ENCODE measurements at regions not wholly inside any gene's neighbourhood (a gene's known extent, or its start where the extent isn't known, plus 50 kb on each side); places are given as distances from the start of the nearest gene placed in this dataset.

DNA sequence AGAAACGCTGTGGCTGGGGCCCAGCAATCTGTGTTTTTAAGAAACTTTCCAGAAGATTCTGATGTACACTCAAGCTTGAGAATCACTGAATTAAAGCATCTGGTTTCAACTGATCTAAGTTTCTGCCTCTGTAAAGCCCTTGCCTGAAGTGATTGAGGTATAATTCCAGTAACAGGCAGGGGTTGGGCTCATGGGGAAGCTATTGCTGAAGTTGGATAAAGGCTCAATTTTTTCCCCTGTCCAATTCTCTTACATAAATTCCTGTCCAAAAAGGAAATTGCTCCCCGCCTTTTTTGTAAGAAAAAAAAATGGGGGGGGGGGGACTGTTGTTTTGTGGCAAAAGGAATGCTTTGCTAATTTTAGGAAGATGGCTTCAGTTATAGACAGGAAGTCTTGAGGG is 337.4 kb downstream of the NUAK1 start:
- no peaks in the 10 kb centered on the region for H3K27me3 ChIP-seq
- H3K4me3 ChIP-seq (ENCODE audit: low read depth, low read length), result no peak overlapping the region
- TF ChIP-seq, protein P1, sequence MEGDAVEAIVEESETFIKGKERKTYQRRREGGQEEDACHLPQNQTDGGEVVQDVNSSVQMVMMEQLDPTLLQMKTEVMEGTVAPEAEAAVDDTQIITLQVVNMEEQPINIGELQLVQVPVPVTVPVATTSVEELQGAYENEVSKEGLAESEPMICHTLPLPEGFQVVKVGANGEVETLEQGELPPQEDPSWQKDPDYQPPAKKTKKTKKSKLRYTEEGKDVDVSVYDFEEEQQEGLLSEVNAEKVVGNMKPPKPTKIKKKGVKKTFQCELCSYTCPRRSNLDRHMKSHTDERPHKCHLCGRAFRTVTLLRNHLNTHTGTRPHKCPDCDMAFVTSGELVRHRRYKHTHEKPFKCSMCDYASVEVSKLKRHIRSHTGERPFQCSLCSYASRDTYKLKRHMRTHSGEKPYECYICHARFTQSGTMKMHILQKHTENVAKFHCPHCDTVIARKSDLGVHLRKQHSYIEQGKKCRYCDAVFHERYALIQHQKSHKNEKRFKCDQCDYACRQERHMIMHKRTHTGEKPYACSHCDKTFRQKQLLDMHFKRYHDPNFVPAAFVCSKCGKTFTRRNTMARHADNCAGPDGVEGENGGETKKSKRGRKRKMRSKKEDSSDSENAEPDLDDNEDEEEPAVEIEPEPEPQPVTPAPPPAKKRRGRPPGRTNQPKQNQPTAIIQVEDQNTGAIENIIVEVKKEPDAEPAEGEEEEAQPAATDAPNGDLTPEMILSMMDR (IDR thresholded peaks at IDR 0.05; ENCODE audit: low read depth, low read length), result no peak

DNA sequence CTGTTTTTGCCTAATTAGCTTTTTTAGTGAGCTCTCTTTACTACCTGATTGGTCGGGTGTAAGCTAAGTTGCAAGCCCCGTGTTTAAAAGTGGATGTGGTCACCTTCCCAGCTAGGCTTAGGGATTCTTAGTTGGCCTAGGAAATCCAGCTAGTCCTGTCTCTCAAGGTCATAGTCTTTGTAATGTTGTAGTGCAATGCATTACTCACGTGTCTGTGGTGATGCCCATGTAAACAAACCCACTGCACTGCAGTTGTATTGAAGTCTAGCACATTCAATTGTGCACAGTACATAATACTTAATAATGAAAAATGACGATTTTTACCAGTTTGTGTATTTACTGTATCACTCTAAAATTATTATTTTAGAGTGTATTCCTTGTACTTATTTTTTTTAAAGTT is 335.5 kb downstream of the NUAK1 start:
- Histone ChIP-seq H3K4me3 (ENCODE audit: low read depth, low read length) (no peak overlapping the region), H3K4me1 (no peaks in the 10 kb centered on the region), H3K9me3 (no peaks in the 10 kb centered on the region), H3K27me3 (no peaks in the 10 kb centered on the region), H3K36me3 (no peaks in the 10 kb centered on the region)
- TF ChIP-seq, protein P1 (IDR thresholded peaks at IDR 0.05; ENCODE audit: low read depth, low read length), result no peak
- DNase-seq, result no peak

More for the DNA sequence above, 337.4 kb downstream of the NUAK1 start:
- Histone ChIP-seq H3K9me3 (no peaks in the 10 kb centered on the region), H3K4me1 (no peaks in the 10 kb centered on the region), H3K36me3 (no peaks in the 10 kb centered on the region)
- DNase-seq, result no peak

DNA sequence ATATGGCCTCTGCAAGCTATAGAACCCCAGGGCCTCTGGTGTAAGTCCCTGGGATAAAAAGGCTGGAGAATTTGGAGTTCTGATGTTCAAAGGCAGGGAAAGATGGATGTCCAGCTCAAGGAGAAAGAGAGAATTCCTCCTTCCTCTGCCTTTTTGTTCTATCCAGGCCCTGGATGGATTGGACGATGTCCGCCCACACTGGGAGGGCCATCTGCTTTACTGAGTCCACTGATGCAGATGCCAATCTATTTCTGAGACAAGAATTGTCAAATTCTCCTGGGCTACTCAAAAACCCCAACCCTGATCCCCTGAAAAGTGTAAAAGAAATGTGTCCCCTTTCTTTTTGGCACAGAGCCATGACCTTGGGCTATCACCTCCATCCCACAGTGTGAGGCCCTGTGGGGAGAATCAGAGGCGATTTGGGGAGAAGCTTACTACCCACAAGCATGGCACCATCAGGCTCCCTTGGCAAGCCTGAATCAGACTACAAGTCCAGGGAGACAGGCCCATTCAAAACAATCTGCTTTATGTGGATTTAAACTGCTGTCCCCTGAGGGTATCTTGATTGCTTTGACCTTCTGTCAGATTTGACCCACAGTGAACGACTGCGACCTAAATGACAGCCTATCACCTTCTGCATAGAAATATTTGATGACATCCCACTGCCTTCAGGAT is 334.0 kb downstream of the NUAK1 start:
- no peaks in the 10 kb centered on the region for H3K36me3 ChIP-seq
- no peaks in the 10 kb centered on the region for H3K4me1 ChIP-seq
- TF ChIP-seq, protein P1 (IDR thresholded peaks at IDR 0.05; ENCODE audit: low read depth, low read length), result no peak
- H3K27me3 ChIP-seq, result no peaks in the 10 kb centered on the region
- no peak for DNase-seq
- no peak overlapping the region for H3K4me3 ChIP-seq (ENCODE audit: low read depth, low read length)
- no peaks in the 10 kb centered on the region for H3K9me3 ChIP-seq

DNA sequence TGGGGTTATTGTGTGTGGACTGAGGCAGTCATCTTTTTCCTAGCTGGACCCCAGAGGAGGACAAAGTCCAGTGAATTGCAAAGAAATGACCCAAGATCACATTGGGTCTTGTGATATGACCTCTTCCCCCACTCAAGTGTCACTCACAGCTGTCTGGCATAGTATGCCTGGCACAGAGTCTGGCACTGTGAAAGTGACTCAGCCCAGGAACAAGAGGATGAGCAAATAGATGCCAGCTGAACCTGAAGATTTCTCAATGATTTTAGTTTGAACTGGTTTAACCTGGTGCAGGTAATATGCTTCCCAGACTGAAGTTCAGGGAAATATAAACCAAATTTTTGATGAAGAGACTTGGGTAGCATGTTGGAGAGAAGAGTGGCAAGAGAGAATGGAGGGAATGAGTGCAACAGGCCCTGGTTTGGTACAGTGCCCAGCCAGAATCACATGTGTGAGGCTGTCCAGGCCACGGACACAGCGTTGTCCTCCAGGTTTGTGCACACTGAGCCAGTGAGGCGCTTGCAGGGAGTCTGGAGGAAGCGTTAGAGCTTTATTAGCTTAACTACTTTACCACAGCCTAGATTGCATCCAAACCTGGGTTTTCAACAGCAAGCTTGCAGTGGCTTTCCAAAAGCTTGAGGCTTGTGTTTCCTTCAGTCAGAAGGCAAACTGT is 332.9 kb downstream of the NUAK1 start:
- Histone ChIP-seq H3K27me3 (no peaks in the 10 kb centered on the region), H3K4me1 (no peaks in the 10 kb centered on the region), H3K9me3 (no peaks in the 10 kb centered on the region), H3K36me3 (no peaks in the 10 kb centered on the region), H3K4me3 (ENCODE audit: low read depth, low read length) (no peak overlapping the region)
- no peak for DNase-seq
- TF ChIP-seq, protein P1 (IDR thresholded peaks at IDR 0.05; ENCODE audit: low read depth, low read length), result no peak

DNA sequence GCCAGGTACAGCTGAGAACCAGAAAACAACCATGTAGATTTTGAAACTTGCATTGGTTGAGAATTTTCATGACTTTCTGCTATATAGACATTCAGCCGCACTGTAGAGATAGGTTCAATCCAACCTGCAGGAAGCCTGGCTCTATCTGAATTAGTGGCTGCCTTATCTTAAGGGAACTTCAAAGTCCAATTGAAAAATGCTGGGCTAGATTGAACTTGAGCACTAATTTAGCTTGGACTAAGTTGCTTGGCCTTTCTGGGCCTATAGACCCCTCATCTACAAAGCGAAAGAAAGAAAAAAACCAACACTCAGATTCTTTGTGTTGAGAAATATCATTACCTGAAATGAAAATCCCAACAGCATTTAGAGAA is 332.4 kb downstream of the NUAK1 start:
- Histone ChIP-seq H3K4me3 (ENCODE audit: low read depth, low read length) (no peak overlapping the region), H3K9me3 (no peaks in the 10 kb centered on the region), H3K4me1 (no peaks in the 10 kb centered on the region), H3K36me3 (no peaks in the 10 kb centered on the region), H3K27me3 (no peaks in the 10 kb centered on the region)
- no peak for DNase-seq
- TF ChIP-seq, protein P1 (IDR thresholded peaks at IDR 0.05; ENCODE audit: low read depth, low read length), result no peak

DNA sequence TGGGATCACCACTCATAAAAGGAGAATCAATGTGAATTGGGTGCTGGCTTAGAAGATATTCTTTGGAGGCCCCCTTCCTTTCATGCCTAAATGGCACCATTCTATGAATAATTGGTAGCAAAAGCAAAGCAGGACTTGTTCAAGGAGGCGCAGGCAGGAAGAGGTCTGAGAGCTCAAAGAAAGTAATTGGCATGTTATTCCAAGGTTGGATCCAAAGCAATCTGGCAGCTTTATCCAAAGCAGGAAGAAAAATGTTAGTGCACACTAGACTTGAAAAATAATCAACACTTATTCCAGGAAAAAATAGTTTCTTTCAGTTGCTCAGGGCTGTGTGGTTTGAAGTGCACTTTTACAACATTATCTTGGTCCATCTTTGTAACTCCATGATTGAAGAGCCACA is 326.4 kb downstream of the NUAK1 start:
- Histone ChIP-seq H3K4me1 (no peaks in the 10 kb centered on the region), H3K4me3 (ENCODE audit: low read depth, low read length) (no peak overlapping the region), H3K36me3 (no peaks in the 10 kb centered on the region), H3K27me3 (no peaks in the 10 kb centered on the region), H3K9me3 (no peaks in the 10 kb centered on the region)
- no peak for DNase-seq
- TF ChIP-seq, protein P1 (IDR thresholded peaks at IDR 0.05; ENCODE audit: low read depth, low read length), result no peak

Measured in BE2C (cell line).